MCF 10A (cell line): ENCODE measurements at regions not wholly inside any gene's neighbourhood (a gene's known extent, or its start where the extent isn't known, plus 50 kb on each side); places are given as distances from the start of the nearest gene placed in this dataset.

Experiments
- BruUV-seq: library from RNA; stranded (reverse); fragments of 400-500 nt; replicated peaks from 2 replicates; lab custom pipeline; 2021; lab: Mats Ljungman, UMichigan
- CTCF ChIA-PET: fragments of 300-600 bp; sonication (Branson Sonifier 250); formaldehyde crosslinking; extraction: SDS; loops from one replicate; lab custom pipeline; 2021; ENCODE audit warnings: antibody characterized with exemption, inconsistent platforms; lab: Yijun Ruan, JAX
- POLR2A ChIA-PET: fragments of 300-600, 350-650 bp; sonication (Branson Sonifier 250); formaldehyde crosslinking; extraction: SDS; loops from one replicate; lab custom pipeline; 2020; ENCODE audit warnings: antibody characterized with exemption, inconsistent platforms; lab: Yijun Ruan, JAX
- DNase-seq: peaks from one replicate; pipeline ENCODE4 v3.0.0-alpha.2; 2018; ENCODE audit not compliant: unreplicated experiment
- H3K27ac Mint-ChIP-seq: one replicate; pipeline ENCODE4 v1.8.0; 2022; ENCODE audit warnings: mild to moderate bottlenecking, low read depth, mixed read lengths; ENCODE audit not compliant: unreplicated experiment
- H3K27me3 Mint-ChIP-seq: one replicate; pipeline ENCODE4 v1.8.0; 2022; ENCODE audit warnings: mixed read lengths; ENCODE audit not compliant: insufficient read depth, unreplicated experiment
- H3K36me3 Mint-ChIP-seq: one replicate; pipeline ENCODE4 v1.8.0; 2022; ENCODE audit warnings: mild to moderate bottlenecking, moderate library complexity, mixed read lengths; ENCODE audit not compliant: insufficient read depth, unreplicated experiment
- H3K4me1 Mint-ChIP-seq: one replicate; pipeline ENCODE4 v1.8.0; 2022; ENCODE audit warnings: mixed read lengths; ENCODE audit not compliant: insufficient read depth, unreplicated experiment
- H3K4me3 Mint-ChIP-seq: one replicate; pipeline ENCODE4 v1.8.0; 2022; ENCODE audit warnings: mild to moderate bottlenecking, moderate library complexity, mixed read lengths; ENCODE audit not compliant: unreplicated experiment
- H3K9me3 Mint-ChIP-seq: one replicate; pipeline ENCODE4 v1.8.0; 2022; ENCODE audit warnings: mixed read lengths; ENCODE audit not compliant: unreplicated experiment
- CTCF ChIP-seq: fragments of 200-600 bp; IDR thresholded peaks from one replicate; pipeline ENCODE4 v1.8.0; 2022; ENCODE audit warnings: antibody characterized with exemption, mild to moderate bottlenecking; ENCODE audit not compliant: unreplicated experiment
- intact Hi-C: fragments of 100-400 bp; cut with micrococcal nuclease; formaldehyde crosslinking; loops from 2 replicates; pipeline ENCODE4 v1.14.1; 2022

DNA sequence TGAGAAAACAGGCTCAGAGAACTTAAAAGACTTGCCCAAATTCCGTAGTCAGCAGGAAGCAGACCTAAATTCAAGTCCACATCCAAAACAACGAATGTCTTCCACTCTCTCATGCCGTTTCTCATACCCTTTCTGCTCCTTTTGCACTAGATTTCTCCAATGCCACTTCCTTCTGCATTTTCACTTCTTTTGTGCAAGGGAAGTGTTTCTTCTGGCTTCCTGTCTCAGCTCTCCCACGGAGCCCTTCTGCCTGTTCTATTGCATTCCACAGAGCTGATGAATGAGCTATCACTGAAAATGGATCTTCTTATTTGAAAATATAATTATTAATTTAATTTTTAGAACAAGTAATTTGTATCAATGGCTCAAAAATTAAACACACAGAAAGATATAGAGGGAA lies 56.1 kb upstream of the STK24 start:
- no peak overlapping the region for H3K27ac Mint-ChIP-seq
- H3K4me1 Mint-ChIP-seq = no peaks in the 10 kb centered on the region
- no peak for TF ChIP-seq CTCF
- intact Hi-C loops = no loop called here
- H3K27me3 Mint-ChIP-seq = peaks cover 13% of the 10 kb centered on the region
- no peak for DNase-seq
- no peaks in the 10 kb centered on the region for H3K36me3 Mint-ChIP-seq
- ChIA-PET CTCF (interaction anchor here (2.1 kb wide), 1 partner anchor 20 kb away, joined by 6 read pairs; no protein-coding TSS in a partner anchor), POLR2A (no interaction called here)
- no TSS peak for BruUV-seq
- no peaks in the 10 kb centered on the region for H3K9me3 Mint-ChIP-seq
- no peak overlapping the region for H3K4me3 Mint-ChIP-seq

DNA sequence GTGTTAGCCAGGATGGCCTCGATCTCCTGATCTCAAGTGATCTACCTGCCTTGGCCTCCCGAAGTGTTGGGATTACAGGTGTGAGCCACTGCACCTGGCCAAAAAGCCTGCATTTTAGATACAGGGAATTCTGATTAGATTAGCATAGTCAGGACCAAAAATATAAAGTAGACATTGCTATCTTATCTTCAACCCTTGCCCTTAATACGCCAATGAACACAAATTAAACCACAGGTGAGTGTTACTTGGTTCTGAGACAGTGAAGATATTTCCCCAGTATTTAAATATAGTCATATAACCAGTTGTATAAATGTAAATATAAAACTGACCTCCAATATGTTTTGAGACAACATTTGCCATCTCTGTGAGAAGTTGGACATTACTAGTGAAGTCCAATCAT lies 52.1 kb upstream of the STK24 start:
- H3K36me3 Mint-ChIP-seq = no peaks in the 10 kb centered on the region
- no peak overlapping the region for H3K4me3 Mint-ChIP-seq
- no peak overlapping the region for H3K27ac Mint-ChIP-seq
- peaks cover 13% of the 10 kb centered on the region for H3K27me3 Mint-ChIP-seq
- no peaks in the 10 kb centered on the region for H3K4me1 Mint-ChIP-seq
- TF ChIP-seq CTCF = no peak
- ChIA-PET POLR2A (no interaction called here), CTCF (interaction anchor here (0.8 to 1.8 kb wide), 3 partner anchors 9 to 184 kb away, joined by 3 to 7 read pairs (median 3); no protein-coding TSS in a partner anchor)
- no TSS peak for BruUV-seq
- DNase-seq = no peak
- H3K9me3 Mint-ChIP-seq = no peaks in the 10 kb centered on the region
- intact Hi-C loops = no loop called here
